ENCODE measurements at regions not wholly inside any gene's neighbourhood (a gene's known extent, or its start where the extent isn't known, plus 50 kb on each side); places are given as distances from the start of the nearest gene placed in this dataset.

DNA sequence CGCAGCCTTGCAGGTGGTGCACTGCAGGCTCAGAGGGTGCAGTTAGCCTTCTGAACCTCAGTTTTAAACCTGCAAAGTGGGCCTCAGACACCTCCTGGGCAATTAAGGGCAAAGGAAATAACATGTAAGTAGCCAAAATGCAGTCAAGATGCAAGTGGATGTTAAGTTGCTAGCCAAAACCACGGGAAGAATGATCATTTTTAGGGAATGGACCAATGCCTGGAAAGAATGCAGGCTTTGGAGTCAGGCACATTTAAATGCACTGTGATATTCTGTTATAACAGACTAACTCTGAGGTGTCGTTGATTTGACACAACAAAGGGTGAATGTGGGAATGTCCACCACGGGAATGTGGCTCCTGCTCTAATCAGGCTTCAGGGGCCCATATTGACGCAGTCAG lies 57.9 kb upstream of the PTGFRN start:
- no peaks in the 10 kb centered on the region for H3K4me1 ChIP-seq (ENCODE audit: control insufficient read depth in 2 of 2, insufficient read depth in 2 of 2, low read length in 2 of 2)
- H3K36me3 ChIP-seq (replicated peaks in 1 of 2; ENCODE audit: control extremely low read depth in 1 of 2, control insufficient read depth in 1 of 2, extremely low read depth in 1 of 2, insufficient read depth in 2 of 2, low read length in 1 of 2) = no peaks in the 10 kb centered on the region
- TF ChIP-seq, protein P1, sequence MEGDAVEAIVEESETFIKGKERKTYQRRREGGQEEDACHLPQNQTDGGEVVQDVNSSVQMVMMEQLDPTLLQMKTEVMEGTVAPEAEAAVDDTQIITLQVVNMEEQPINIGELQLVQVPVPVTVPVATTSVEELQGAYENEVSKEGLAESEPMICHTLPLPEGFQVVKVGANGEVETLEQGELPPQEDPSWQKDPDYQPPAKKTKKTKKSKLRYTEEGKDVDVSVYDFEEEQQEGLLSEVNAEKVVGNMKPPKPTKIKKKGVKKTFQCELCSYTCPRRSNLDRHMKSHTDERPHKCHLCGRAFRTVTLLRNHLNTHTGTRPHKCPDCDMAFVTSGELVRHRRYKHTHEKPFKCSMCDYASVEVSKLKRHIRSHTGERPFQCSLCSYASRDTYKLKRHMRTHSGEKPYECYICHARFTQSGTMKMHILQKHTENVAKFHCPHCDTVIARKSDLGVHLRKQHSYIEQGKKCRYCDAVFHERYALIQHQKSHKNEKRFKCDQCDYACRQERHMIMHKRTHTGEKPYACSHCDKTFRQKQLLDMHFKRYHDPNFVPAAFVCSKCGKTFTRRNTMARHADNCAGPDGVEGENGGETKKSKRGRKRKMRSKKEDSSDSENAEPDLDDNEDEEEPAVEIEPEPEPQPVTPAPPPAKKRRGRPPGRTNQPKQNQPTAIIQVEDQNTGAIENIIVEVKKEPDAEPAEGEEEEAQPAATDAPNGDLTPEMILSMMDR (IDR thresholded peaks at IDR 0.05) = no peak
- TF ChIP-seq EZH2 (IDR thresholded peaks at IDR 0.05; ENCODE audit: borderline replicate concordance, insufficient read depth, low read depth, low read length, poor library complexity, severe bottlenecking) = no peak
- H3K9ac ChIP-seq (ENCODE audit: low read length) = no peak overlapping the region
- Mint-ChIP-seq H3K4me3 (no peak overlapping the region), H3K4me1 (no peaks in the 10 kb centered on the region), H3K9me3 (ENCODE audit: insufficient read depth) (no peaks in the 10 kb centered on the region), H3K27ac (no peak overlapping the region), H3K27me3 (peaks cover 8% of the 10 kb centered on the region)
- no peak for DNase-seq
- ChIA-PET CTCF (no interaction called here), POLR2A (no interaction called here)
- no peak overlapping the region for H3K4me2 ChIP-seq (replicated peaks; ENCODE audit: low read depth, low read length, poor library complexity, severe bottlenecking)
- WGBS (ENCODE audit: insufficient coverage) = 90% methylated on average over 5 of the region's 5 CpGs
- no peak overlapping the region for H2AFZ ChIP-seq (ENCODE audit: insufficient read depth, low read depth, low read length, poor library complexity, severe bottlenecking)
- intact Hi-C loops (cut with micrococcal nuclease) = no loop called here
- H3K27me3 ChIP-seq (replicated peaks in 1 of 4; ENCODE audit: control extremely low read depth in 1 of 4, control insufficient read depth in 3 of 4, insufficient read depth in 4 of 4, low read length in 3 of 4) = no peaks in the 10 kb centered on the region
- H3K9me3 ChIP-seq (ENCODE audit: control extremely low read depth in 1 of 3, control insufficient read depth in 2 of 3, insufficient read depth in 1 of 3, low read length in 2 of 3) = no peaks in the 10 kb centered on the region
- H3K4me3 ChIP-seq (ENCODE audit: control extremely low read depth in 1 of 5, extremely low read depth in 1 of 5, insufficient read depth in 1 of 5, low read depth in 2 of 5, low read length in 4 of 5) = no peak overlapping the region
- no peaks in the 10 kb centered on the region for H4K20me1 ChIP-seq (ENCODE audit: control insufficient read depth, insufficient read depth, low read length, poor library complexity, severe bottlenecking)
- no peak for ATAC-seq (ENCODE audit: low read depth)
- H3K27ac ChIP-seq (ENCODE audit: low read length in 2 of 2) = no peak overlapping the region
- H3K79me2 ChIP-seq (ENCODE audit: control insufficient read depth, insufficient read depth, low read length) = no peaks in the 10 kb centered on the region

DNA sequence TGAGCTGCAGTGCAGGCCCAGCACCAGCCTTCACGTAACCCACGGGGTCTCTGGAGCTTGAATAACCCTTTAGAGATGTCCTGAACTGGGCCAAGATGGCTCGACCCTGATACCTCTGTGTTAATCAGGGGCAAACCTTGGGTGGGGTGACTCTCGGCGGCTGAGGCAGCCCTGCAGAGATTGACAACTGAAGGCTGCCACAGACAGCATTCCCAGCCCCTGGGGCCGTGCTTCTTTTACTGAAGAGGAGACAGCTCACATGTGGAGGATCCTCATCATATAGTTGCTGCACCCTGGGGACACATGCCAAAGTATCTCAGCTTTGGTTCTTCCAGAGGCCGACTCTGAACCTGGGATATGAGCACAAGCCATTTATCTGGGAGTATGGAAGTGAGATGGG lies 57.3 kb upstream of the PTGFRN start:
- peaks cover 8% of the 10 kb centered on the region for H3K27me3 Mint-ChIP-seq
- no peak for TF ChIP-seq EZH2 (IDR thresholded peaks at IDR 0.05; ENCODE audit: borderline replicate concordance, insufficient read depth, low read depth, low read length, poor library complexity, severe bottlenecking)
- TF ChIP-seq, protein P1 (IDR thresholded peaks at IDR 0.05) = no peak
- H3K4me3 Mint-ChIP-seq = no peak overlapping the region
- H3K9ac ChIP-seq (ENCODE audit: low read length) = no peak overlapping the region
- H2AFZ ChIP-seq (ENCODE audit: insufficient read depth, low read depth, low read length, poor library complexity, severe bottlenecking) = no peak overlapping the region
- intact Hi-C loops (cut with micrococcal nuclease) = no loop called here
- no peaks in the 10 kb centered on the region for H3K4me1 ChIP-seq (ENCODE audit: control insufficient read depth in 2 of 2, insufficient read depth in 2 of 2, low read length in 2 of 2)
- H3K36me3 ChIP-seq (replicated peaks in 1 of 2; ENCODE audit: control extremely low read depth in 1 of 2, control insufficient read depth in 1 of 2, extremely low read depth in 1 of 2, insufficient read depth in 2 of 2, low read length in 1 of 2) = no peaks in the 10 kb centered on the region
- DNase-seq (no peak), ATAC-seq (ENCODE audit: low read depth) (no peak)
- H4K20me1 ChIP-seq (ENCODE audit: control insufficient read depth, insufficient read depth, low read length, poor library complexity, severe bottlenecking) = no peaks in the 10 kb centered on the region
- no peaks in the 10 kb centered on the region for H3K9me3 ChIP-seq (ENCODE audit: control extremely low read depth in 1 of 3, control insufficient read depth in 2 of 3, insufficient read depth in 1 of 3, low read length in 2 of 3)
- no peaks in the 10 kb centered on the region for H3K27me3 ChIP-seq (replicated peaks in 1 of 4; ENCODE audit: control extremely low read depth in 1 of 4, control insufficient read depth in 3 of 4, insufficient read depth in 4 of 4, low read length in 3 of 4)
- H3K9me3 Mint-ChIP-seq (ENCODE audit: insufficient read depth) = no peaks in the 10 kb centered on the region
- 93% methylated on average over 7 of the region's 7 CpGs for WGBS (ENCODE audit: insufficient coverage)
- H3K4me1 Mint-ChIP-seq = no peaks in the 10 kb centered on the region
- no peak overlapping the region for H3K27ac ChIP-seq (ENCODE audit: low read length in 2 of 2)
- H3K4me2 ChIP-seq (replicated peaks; ENCODE audit: low read depth, low read length, poor library complexity, severe bottlenecking) = no peak overlapping the region
- no peak overlapping the region for H3K4me3 ChIP-seq (ENCODE audit: control extremely low read depth in 1 of 5, extremely low read depth in 1 of 5, insufficient read depth in 1 of 5, low read depth in 2 of 5, low read length in 4 of 5)
- H3K27ac Mint-ChIP-seq = no peak overlapping the region
- CTCF ChIA-PET = no interaction called here
- POLR2A ChIA-PET = no interaction called here
- no peaks in the 10 kb centered on the region for H3K79me2 ChIP-seq (ENCODE audit: control insufficient read depth, insufficient read depth, low read length)
